Dermis blood vessel endothelial cell (primary cell): ENCODE measurements at regions not wholly inside any gene's neighbourhood (a gene's known extent, or its start where the extent isn't known, plus 50 kb on each side); places are given as distances from the start of the nearest gene placed in this dataset.
"Not testable (repeated sequence)": the region's sequence is repeated elsewhere in the genome, so short reads cannot be mapped to it uniquely, and the experiment has no call there.

Experiments used
- DNase-seq: peaks from one replicate; pipeline ENCODE4 v3.0.0; 2010

GRCh38 chr5:92861531-92862285 lies 719.3 kb downstream of the NR2F1-AS1 start:
- DNase-seq = no peak

GRCh38 chr5:92860061-92860460 lies 721.0 kb downstream of the NR2F1-AS1 start:
- no peak for DNase-seq

GRCh38 chr5:92852219-92852618 lies 728.8 kb downstream of the NR2F1-AS1 start:
- DNase-seq = no peak

DNA sequence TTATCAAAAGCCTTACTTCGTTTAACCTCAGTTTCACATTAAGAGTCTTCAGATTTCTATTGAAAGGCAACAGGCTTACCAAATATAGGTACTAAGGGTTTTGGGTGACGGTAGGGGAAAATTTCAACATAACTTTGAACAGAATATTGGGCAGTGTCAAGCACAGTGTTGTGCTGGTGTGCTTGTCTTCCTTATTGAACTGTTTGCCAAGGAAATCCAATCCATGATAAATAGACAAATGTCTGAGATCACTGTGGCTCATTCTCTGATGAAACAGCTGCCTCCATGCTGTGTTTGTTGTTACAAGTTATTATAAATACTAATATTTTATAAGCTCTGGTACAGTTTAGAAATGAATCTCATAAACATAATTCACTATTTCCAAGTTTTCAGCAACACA lies 730.1 kb downstream of the NR2F1-AS1 start:
- no peak for DNase-seq

- no peak for DNase-seq
Measured at GRCh38 chr5:92849756-92850155, 731.3 kb downstream of the NR2F1-AS1 start.

GRCh38 chr5:92841604-92842155 lies 739.3 kb downstream of the NR2F1-AS1 start:
- no peak for DNase-seq

DNA sequence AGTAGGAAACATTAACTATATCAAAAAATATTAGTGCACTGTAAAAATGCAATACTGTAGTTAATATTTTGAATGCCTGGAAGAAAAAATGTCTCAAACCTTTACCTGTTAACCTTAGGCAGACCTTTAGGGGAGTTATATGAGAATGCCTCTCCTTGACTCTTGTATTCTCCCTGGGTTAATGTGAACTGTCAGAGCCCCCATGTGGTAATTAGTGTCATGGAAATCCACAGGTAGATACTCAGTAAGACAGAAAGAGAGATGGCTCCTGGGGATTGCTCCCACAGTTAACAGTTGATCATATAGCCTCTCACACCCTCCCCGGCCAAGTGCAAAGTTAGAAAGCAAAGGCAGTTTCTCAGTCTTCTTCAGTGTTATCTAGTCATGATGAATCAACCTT lies 742.8 kb downstream of the NR2F1-AS1 start:
- DNase-seq = peak; percentile 7

DNA sequence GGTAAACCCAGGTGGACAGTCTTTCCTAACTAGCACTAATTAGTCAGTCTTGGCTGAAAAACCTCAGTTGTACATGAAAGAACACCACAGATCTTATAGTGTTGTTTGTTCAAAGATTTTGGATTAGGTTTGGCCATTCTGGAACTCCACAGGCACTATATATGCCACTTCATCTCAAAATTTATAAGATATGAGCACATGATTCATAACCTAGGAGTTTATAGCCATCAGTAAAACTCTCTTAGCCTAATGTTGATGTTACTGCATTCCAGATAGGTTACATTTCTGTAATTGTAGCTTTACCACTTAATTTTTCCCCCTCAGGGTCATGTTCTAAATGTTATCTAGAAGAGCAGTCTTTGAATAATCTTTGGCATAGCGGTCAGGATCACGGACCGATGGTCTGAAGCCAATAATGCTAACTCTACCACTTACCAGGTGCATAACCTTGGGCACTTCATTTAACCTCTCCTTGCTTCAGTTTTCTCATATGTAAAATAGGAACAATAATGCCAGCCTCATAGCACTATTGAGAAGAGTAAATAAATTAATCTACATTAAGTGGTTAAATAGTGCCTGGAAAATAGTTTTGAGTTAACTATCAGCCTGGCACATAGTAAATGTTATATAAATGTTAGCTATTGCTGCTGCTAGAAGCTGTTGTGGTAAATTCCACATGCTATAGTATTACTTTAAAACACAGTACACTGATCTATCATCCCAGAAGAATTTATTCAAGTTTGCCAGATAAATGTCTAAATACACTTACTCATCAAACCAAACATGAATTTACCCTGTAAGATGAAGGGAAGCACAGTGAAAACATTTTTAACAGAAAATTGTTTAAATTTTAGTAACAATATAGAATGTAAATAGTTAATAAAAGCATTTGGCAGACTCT lies 743.9 kb downstream of the NR2F1-AS1 start:
- no peak for DNase-seq

GRCh38 chr5:92835712-92836111 lies 745.3 kb downstream of the NR2F1-AS1 start:
- DNase-seq = no peak

DNA sequence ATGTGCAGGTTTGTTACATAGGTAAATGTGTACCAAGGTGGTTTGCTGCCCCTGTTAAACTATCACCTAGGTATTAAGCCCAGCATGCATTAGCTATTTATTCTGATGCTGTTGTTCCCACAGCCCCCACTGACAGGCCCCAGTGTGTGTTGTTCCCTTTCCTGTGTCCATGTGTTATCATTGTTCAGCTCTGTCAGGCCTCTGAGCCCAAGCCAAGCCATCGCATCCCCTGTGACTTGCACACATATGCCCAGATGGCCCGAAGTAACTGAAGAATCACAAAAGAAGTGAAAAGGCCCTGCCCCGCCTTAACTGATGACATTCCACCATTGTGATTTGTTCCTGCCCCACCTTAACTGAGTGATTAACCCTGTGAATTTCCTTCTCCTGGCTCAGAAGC lies 757.5 kb downstream of the NR2F1-AS1 start:
- not testable (repeated sequence) for DNase-seq

- no peak for DNase-seq
Measured at GRCh38 chr5:92822183-92822582, 758.8 kb downstream of the NR2F1-AS1 start.

- DNase-seq = no peak
Measured at GRCh38 chr5:92809855-92810465, 771.1 kb downstream of the NR2F1-AS1 start.

- DNase-seq = no peak
Measured at GRCh38 chr5:92808474-92808873, 772.5 kb downstream of the NR2F1-AS1 start.

DNA sequence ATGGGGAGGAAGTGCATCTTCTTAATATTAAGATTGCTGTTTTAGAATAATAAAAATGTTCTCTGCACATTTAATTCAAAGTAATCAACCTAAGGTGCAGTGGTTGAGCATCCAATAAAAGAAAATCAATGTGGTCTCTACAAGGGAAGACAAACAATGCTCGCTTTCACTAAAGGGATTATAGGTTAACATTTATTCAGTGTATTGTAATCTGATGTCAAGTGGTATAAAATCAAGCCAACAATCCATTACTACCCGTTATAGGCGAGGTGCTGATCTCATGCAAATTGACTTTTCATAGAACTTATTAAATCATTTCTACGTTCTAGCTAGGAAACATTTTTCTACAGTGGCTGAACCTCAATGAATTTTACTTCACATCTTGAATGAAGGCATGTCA lies 773.9 kb downstream of the NR2F1-AS1 start:
- no peak for DNase-seq

DNA sequence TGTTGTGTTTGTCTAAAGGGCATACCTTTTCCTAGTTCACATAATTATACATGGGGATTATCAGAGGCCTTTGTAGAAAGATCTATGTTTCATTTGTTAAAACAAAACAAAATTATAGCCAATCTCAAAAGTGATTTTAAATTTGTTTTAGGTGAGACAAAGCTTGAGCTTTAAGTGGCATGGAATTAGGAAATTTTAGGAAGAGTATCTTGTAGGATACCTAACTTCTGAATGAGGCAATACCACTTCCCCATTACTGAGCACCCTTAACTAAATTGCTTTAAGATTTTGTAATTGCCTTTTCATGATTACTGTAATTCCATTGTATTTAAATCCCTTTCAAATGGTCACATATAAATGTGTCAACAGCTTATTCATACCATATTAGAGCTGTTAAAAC lies 775.6 kb downstream of the NR2F1-AS1 start:
- no peak for DNase-seq

DNA sequence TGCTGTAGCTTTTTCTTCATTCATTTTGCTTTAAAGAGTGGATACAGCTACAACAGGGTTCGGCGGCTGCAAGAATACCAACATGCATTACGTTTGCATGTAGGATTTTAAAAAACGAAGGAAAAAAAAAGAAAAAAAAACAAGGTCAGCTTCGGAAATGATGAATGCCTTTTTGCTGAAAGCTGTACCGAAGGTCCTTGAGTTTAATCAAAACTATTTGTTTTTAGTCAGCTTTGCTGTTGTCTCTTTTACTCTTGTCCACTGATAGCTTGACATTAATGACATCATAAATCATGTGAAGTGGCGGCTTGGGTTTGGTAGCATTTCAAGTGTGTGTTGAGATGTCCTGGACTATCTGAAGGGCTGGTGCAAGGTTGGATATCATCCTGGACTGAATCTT lies 779.1 kb downstream of the NR2F1-AS1 start:
- DNase-seq = no peak

DNA sequence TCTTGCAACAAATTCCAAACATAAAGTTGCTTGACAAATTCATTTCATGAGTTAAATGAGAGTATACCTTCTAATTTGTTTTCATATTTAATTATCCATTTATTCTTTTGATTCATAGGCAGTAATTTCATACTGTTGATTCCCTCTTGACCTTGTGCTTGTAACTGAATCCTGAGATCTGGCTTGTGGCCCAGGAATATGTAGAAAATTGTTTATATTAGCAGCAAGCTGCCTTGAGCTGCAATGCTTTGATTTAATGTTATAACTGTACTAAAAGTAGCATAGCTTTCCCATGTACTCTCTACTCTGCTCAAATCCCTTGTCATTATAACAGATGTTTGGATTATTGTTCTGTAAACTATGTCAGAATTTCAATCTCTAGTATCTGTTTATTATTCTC lies 780.7 kb downstream of the NR2F1-AS1 start:
- no peak for DNase-seq

GRCh38 chr5:92795633-92796032 lies 785.4 kb downstream of the NR2F1-AS1 start:
- no peak for DNase-seq

GRCh38 chr5:92780057-92780456 lies 801.0 kb downstream of the NR2F1-AS1 start:
- no peak for DNase-seq

DNA sequence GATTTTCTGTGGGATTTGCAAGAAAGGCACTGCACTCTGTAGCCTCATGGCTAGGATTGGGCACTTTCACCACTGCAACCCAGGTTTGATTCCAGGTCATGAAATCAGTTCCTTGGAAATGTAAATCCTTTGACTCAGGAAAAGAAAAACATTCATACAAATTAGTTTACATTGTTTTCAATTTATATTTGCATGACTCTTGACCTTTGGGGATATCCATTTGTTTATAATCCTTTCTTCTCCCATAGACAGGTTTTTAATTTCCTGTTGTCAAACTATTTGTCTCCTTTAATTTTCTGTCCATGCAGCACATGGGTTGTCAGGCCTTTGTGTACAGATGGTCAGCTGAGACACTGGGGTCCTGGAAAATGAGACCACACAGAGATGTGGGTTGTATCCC lies 801.5 kb downstream of the NR2F1-AS1 start:
- DNase-seq = no peak

- DNase-seq = no peak
Measured at GRCh38 chr5:92778261-92778660, 802.8 kb downstream of the NR2F1-AS1 start.

DNA sequence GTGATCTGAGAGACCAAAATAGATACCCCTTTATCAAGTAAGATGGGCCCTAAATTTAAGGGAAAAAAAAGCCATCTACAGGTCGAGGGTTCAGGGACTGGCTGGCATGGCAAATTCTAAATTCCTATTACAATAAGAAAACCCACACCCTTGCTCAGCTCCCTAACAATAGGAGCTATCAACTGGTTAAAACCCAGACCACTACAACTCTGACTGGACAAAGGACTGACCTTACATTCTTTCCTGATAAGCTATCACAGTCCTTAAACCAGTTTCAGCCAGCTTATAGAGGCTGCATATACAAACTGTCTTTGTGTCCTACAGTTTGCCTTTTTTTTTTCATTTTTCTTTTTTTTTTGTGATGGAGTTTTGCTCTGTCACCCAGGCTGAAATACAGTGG lies 803.6 kb downstream of the NR2F1-AS1 start:
- no peak for DNase-seq
